Fibroblast of lung (primary cell): ENCODE measurements at regions not wholly inside any gene's neighbourhood (a gene's known extent, or its start where the extent isn't known, plus 50 kb on each side); places are given as distances from the start of the nearest gene placed in this dataset.

ENCODE experiments used
- DNase-seq, 2 donors: peaks; one replicate each; pipeline versions ENCODE4 v3.0.0 to v3.0.0-alpha.2; 2010; ENCODE audit warnings: low read depth in 2 of 2
- H2AFZ ChIP-seq: 2 replicates; pipeline ENCODE4 v1.5.1; 2012; ENCODE audit warnings: low read length, control low read depth, inconsistent platforms
- H3K27ac ChIP-seq: 2 replicates; pipeline ENCODE4 v1.5.1; 2011; ENCODE audit warnings: low read length, control low read depth; ENCODE audit not compliant: insufficient read depth
- H3K27me3 ChIP-seq: 2 replicates; pipeline ENCODE4 v1.5.1; 2011; ENCODE audit warnings: mild to moderate bottlenecking, low read length; ENCODE audit not compliant: control insufficient read depth, insufficient read depth
- H3K36me3 ChIP-seq: 2 replicates; pipeline ENCODE4 v1.5.1; 2011; ENCODE audit warnings: low read length; ENCODE audit not compliant: control insufficient read depth, insufficient read depth
- H3K4me1 ChIP-seq: 2 replicates; pipeline ENCODE4 v1.5.1; 2011; ENCODE audit warnings: low read length; ENCODE audit not compliant: control insufficient read depth, insufficient read depth; ENCODE audit errors: extremely low read depth
- H3K4me2 ChIP-seq: 2 replicates; pipeline ENCODE4 v1.5.1; 2011; ENCODE audit warnings: low read length, control low read depth; ENCODE audit not compliant: insufficient read depth; ENCODE audit errors: extremely low read depth
- H3K4me3 ChIP-seq, 4 experiments: fragments of 200-600 bp in 1 of 4; sonication (generic) in 1 of 4; replicated peaks in 1 of 4; 2 replicates each; pipeline ENCODE4 v1.5.1; 2011 to 2016; ENCODE audit warnings: low read length in 4 of 4, low read depth in 3 of 4, mild to moderate bottlenecking in 3 of 4, control low read depth in 2 of 4, inconsistent platforms in 1 of 4, mixed read lengths in 1 of 4; ENCODE audit not compliant: insufficient read depth in 1 of 4; ENCODE audit errors: control extremely low read depth in 1 of 4
- H3K79me2 ChIP-seq: 2 replicates; pipeline ENCODE4 v1.5.1; 2012; ENCODE audit warnings: mild to moderate bottlenecking, low read length, inconsistent platforms; ENCODE audit not compliant: control insufficient read depth, insufficient read depth
- H3K9ac ChIP-seq: 2 replicates; pipeline ENCODE4 v1.5.1; 2011; ENCODE audit warnings: mild to moderate bottlenecking, low read length, control low read depth; ENCODE audit not compliant: insufficient read depth
- H3K9me3 ChIP-seq: 2 replicates; pipeline ENCODE4 v1.5.1; 2012; ENCODE audit warnings: low read depth, low read length; ENCODE audit not compliant: control insufficient read depth, insufficient read depth
- H4K20me1 ChIP-seq: 2 replicates; pipeline ENCODE4 v1.5.1; 2011; ENCODE audit warnings: low read length; ENCODE audit not compliant: control insufficient read depth, insufficient read depth; ENCODE audit errors: extremely low read depth
- CTCF ChIP-seq, 2 donors: IDR thresholded peaks in 1 of 2; conservative IDR thresholded peaks in 1 of 2; 1 replicate in 1 of 2; 2 replicates in 1 of 2; pipeline ENCODE4 v1.5.1; 2011 to 2012; ENCODE audit warnings: low read length in 2 of 2, control low read depth in 1 of 2, inconsistent platforms in 1 of 2, low read depth in 1 of 2, mild to moderate bottlenecking in 1 of 2
- EZH2 ChIP-seq: IDR thresholded peaks from 2 replicates; pipeline ENCODE4 v1.5.1; 2012; ENCODE audit warnings: low read length, control low read depth, mild to moderate bottlenecking; ENCODE audit errors: missing control alignments

GRCh38 chr4:12957108-12957507 lies 527.0 kb downstream of the RAB28 start:
- Histone ChIP-seq H2AFZ (no peak overlapping the region), H3K4me3 (no peak overlapping the region), H3K27ac (no peak overlapping the region), H3K36me3 (no peaks in the 10 kb centered on the region), H3K9me3 (no peaks in the 10 kb centered on the region), H3K79me2 (no peaks in the 10 kb centered on the region), H3K27me3 (no peaks in the 10 kb centered on the region), H3K9ac (no peak overlapping the region), H4K20me1 (no peaks in the 10 kb centered on the region), H3K4me2 (no peak overlapping the region), H3K4me1 (no peaks in the 10 kb centered on the region)
- TF ChIP-seq CTCF (conservative IDR thresholded peaks at IDR 0.05 in 1 of 2, IDR thresholded peaks at IDR 0.05 in 1 of 2; ENCODE audit: low read depth in 1 of 2, low read length in 2 of 2) (no peak), EZH2 (no peak)
- DNase-seq: no peak

GRCh38 chr4:12956026-12956425 lies 528.1 kb downstream of the RAB28 start:
- Histone ChIP-seq H3K79me2 (no peaks in the 10 kb centered on the region), H3K27ac (no peak overlapping the region), H4K20me1 (no peaks in the 10 kb centered on the region), H3K4me1 (no peaks in the 10 kb centered on the region), H3K4me3 (no peak overlapping the region), H3K9me3 (no peaks in the 10 kb centered on the region), H3K27me3 (no peaks in the 10 kb centered on the region), H3K4me2 (no peak overlapping the region), H3K9ac (no peak overlapping the region), H3K36me3 (no peaks in the 10 kb centered on the region), H2AFZ (no peak overlapping the region)
- TF ChIP-seq EZH2 (no peak), CTCF (conservative IDR thresholded peaks at IDR 0.05 in 1 of 2, IDR thresholded peaks at IDR 0.05 in 1 of 2; ENCODE audit: low read depth in 1 of 2, low read length in 2 of 2) (no peak)
- DNase-seq: no peak

GRCh38 chr4:12949719-12950490 lies 534.2 kb downstream of the RAB28 start:
- TF ChIP-seq CTCF (conservative IDR thresholded peaks at IDR 0.05 in 1 of 2, IDR thresholded peaks at IDR 0.05 in 1 of 2; ENCODE audit: low read depth in 1 of 2, low read length in 2 of 2) (no peak), EZH2 (no peak)
- Histone ChIP-seq H3K4me1 (no peaks in the 10 kb centered on the region), H3K4me2 (no peak overlapping the region), H3K9me3 (no peaks in the 10 kb centered on the region), H4K20me1 (no peaks in the 10 kb centered on the region), H3K27ac (no peak overlapping the region), H3K79me2 (no peaks in the 10 kb centered on the region), H3K27me3 (no peaks in the 10 kb centered on the region), H3K9ac (no peak overlapping the region), H3K36me3 (no peaks in the 10 kb centered on the region), H2AFZ (no peak overlapping the region), H3K4me3 (no peak overlapping the region)
- no peak for DNase-seq
